ENCODE measurements at regions not wholly inside any gene's neighbourhood (a gene's known extent, or its start where the extent isn't known, plus 50 kb on each side); places are given as distances from the start of the nearest gene placed in this dataset.

GRCh38 chr6:14697427-14697826 lies 548.4 kb upstream of the JARID2 start (continued):
- TF ChIP-seq ZFP69B (tag by site-specific recombination; IDR thresholded peaks at IDR 0.05) (no peak), ZNF548 (tag by site-specific recombination; IDR thresholded peaks at IDR 0.05) (no peak), ZNF777 (tag by site-specific recombination; IDR thresholded peaks at IDR 0.05; ENCODE audit: borderline replicate concordance) (no peak), ZBTB8A (tag by site-specific recombination; IDR thresholded peaks at IDR 0.05) (peak; percentile 78), ZNF629 (tag by site-specific recombination; IDR thresholded peaks at IDR 0.05) (peak; percentile 34; the same call in 1 of the 2 replicates), ZNF266 (tag by site-specific recombination; IDR thresholded peaks at IDR 0.05; ENCODE audit: low read depth) (peak; percentile 63; the same call in 1 of the 2 replicates), ZNF140 (tag by site-specific recombination; IDR thresholded peaks at IDR 0.05) (peak; percentile 80), REPIN1 (tag by site-specific recombination; IDR thresholded peaks at IDR 0.05; ENCODE audit: low read depth) (no peak), SP3 (tag by site-specific recombination; IDR thresholded peaks at IDR 0.05) (no peak), ZNF488 (tag by site-specific recombination; IDR thresholded peaks at IDR 0.05) (no peak), PRDM10 (tag by site-specific recombination; IDR thresholded peaks at IDR 0.05) (no peak), ZSCAN30 (tag by site-specific recombination; IDR thresholded peaks at IDR 0.05) (no peak), GLIS1 (tag by site-specific recombination; IDR thresholded peaks at IDR 0.05) (no peak), ZNF610 (tag by site-specific recombination; IDR thresholded peaks at IDR 0.05; ENCODE audit: borderline replicate concordance) (no peak), ZSCAN18 (tag by site-specific recombination; IDR thresholded peaks at IDR 0.05) (no peak), ZXDB (tag by site-specific recombination; IDR thresholded peaks at IDR 0.05) (peak; percentile 36; the same call in 1 of the 2 replicates), HOXC10 (CRISPR knock-in tag; IDR thresholded peaks at IDR 0.05) (no peak), ZNF660 (tag by site-specific recombination; IDR thresholded peaks at IDR 0.05) (no peak), ZNF280D (tag by site-specific recombination; IDR thresholded peaks at IDR 0.05) (no peak), SALL2 (tag by site-specific recombination; IDR thresholded peaks at IDR 0.05; ENCODE audit: borderline replicate concordance) (no peak), WT1 (tag by site-specific recombination; IDR thresholded peaks at IDR 0.05) (no peak), ZNF792 (tag by site-specific recombination; IDR thresholded peaks at IDR 0.05) (no peak), ZNF19 (tag by site-specific recombination; IDR thresholded peaks at IDR 0.05; ENCODE audit: low read depth) (0 out of 2 replicates have a peak, but pooled peaks have one; percentile 54), ZSCAN23 (tag by site-specific recombination; IDR thresholded peaks at IDR 0.05) (no peak), ZBTB7A (tag by site-specific recombination; IDR thresholded peaks at IDR 0.05; ENCODE audit: low read depth) (no peak), ZNF530 (tag by site-specific recombination; IDR thresholded peaks at IDR 0.05; ENCODE audit: low read depth) (peak; percentile 72; the same call in 1 of the 2 replicates), ZNF623 (tag by site-specific recombination; IDR thresholded peaks at IDR 0.05) (peak; percentile 70)
- TF ChIP-seq, protein P1, sequence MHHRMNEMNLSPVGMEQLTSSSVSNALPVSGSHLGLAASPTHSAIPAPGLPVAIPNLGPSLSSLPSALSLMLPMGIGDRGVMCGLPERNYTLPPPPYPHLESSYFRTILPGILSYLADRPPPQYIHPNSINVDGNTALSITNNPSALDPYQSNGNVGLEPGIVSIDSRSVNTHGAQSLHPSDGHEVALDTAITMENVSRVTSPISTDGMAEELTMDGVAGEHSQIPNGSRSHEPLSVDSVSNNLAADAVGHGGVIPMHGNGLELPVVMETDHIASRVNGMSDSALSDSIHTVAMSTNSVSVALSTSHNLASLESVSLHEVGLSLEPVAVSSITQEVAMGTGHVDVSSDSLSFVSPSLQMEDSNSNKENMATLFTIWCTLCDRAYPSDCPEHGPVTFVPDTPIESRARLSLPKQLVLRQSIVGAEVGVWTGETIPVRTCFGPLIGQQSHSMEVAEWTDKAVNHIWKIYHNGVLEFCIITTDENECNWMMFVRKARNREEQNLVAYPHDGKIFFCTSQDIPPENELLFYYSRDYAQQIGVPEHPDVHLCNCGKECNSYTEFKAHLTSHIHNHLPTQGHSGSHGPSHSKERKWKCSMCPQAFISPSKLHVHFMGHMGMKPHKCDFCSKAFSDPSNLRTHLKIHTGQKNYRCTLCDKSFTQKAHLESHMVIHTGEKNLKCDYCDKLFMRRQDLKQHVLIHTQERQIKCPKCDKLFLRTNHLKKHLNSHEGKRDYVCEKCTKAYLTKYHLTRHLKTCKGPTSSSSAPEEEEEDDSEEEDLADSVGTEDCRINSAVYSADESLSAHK (tag by site-specific recombination; IDR thresholded peaks at IDR 0.05): no peak
